ENCODE measurements at regions not wholly inside any gene's neighbourhood (a gene's known extent, or its start where the extent isn't known, plus 50 kb on each side); places are given as distances from the start of the nearest gene placed in this dataset.
A peak's percentile ranks its signal among the peaks of the same experiment; 100 is the strongest.

DNA sequence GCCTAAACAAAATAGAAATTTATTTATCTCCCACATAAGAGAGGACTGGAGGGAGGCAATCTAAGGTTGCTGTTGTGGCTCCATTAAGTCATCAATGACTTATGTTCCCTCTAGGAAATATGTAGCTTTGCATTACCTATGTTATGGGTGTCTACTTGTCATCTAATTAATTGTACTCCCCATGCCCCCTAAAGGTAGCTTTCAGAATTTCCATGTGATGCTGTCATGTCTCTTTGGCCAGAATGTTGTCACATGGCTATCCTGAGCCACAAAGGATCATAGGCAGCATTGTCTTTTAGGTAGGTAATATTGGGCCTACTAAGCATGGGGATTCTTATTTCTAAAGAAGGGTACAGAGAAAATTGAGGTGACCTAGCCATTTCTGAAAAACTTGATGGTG, 935.6 kb upstream of the FANCL start:
- Histone ChIP-seq H3F3A (ENCODE audit: insufficient read depth, low read depth) (no peaks in the 10 kb centered on the region), H3K4me3 (no peak overlapping the region), H4K20me1 (ENCODE audit: insufficient read depth) (no peaks in the 10 kb centered on the region), H3K27me3 (ENCODE audit: insufficient read depth, low read depth) (peaks cover 39% of the 10 kb centered on the region; the same call in 1 of the 2 replicates), H3K9me3 (ENCODE audit: insufficient read depth, low read depth) (no peaks in the 10 kb centered on the region), H3K36me3 (ENCODE audit: low read depth) (no peaks in the 10 kb centered on the region), H3K4me2 (no peak overlapping the region), H3K4me1 (replicated peaks; ENCODE audit: insufficient read depth) (no peaks in the 10 kb centered on the region), H3K27ac (no peak overlapping the region), H3K9me2 (ENCODE audit: insufficient read depth) (no peaks in the 10 kb centered on the region), H3K79me2 (ENCODE audit: low read depth) (no peaks in the 10 kb centered on the region), H2AFZ (no peak overlapping the region)
- ChIA-PET CTCF (no interaction called here), POLR2A (ENCODE audit: unreplicated experiment) (no interaction called here)
- no peak for TF ChIP-seq EZH2 (IDR thresholded peaks at IDR 0.05; ENCODE audit: low read depth)
- TF ChIP-seq, protein P1, sequence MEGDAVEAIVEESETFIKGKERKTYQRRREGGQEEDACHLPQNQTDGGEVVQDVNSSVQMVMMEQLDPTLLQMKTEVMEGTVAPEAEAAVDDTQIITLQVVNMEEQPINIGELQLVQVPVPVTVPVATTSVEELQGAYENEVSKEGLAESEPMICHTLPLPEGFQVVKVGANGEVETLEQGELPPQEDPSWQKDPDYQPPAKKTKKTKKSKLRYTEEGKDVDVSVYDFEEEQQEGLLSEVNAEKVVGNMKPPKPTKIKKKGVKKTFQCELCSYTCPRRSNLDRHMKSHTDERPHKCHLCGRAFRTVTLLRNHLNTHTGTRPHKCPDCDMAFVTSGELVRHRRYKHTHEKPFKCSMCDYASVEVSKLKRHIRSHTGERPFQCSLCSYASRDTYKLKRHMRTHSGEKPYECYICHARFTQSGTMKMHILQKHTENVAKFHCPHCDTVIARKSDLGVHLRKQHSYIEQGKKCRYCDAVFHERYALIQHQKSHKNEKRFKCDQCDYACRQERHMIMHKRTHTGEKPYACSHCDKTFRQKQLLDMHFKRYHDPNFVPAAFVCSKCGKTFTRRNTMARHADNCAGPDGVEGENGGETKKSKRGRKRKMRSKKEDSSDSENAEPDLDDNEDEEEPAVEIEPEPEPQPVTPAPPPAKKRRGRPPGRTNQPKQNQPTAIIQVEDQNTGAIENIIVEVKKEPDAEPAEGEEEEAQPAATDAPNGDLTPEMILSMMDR (conservative IDR thresholded peaks at IDR 0.05): no peak
- intact Hi-C loops (cut with micrococcal nuclease; ENCODE audit: unreplicated experiment): no loop called here
- peak in 1 of 2 experiments; percentile 33 for DNase-seq
- BruUV-seq (replicated peaks): no TSS peak

DNA sequence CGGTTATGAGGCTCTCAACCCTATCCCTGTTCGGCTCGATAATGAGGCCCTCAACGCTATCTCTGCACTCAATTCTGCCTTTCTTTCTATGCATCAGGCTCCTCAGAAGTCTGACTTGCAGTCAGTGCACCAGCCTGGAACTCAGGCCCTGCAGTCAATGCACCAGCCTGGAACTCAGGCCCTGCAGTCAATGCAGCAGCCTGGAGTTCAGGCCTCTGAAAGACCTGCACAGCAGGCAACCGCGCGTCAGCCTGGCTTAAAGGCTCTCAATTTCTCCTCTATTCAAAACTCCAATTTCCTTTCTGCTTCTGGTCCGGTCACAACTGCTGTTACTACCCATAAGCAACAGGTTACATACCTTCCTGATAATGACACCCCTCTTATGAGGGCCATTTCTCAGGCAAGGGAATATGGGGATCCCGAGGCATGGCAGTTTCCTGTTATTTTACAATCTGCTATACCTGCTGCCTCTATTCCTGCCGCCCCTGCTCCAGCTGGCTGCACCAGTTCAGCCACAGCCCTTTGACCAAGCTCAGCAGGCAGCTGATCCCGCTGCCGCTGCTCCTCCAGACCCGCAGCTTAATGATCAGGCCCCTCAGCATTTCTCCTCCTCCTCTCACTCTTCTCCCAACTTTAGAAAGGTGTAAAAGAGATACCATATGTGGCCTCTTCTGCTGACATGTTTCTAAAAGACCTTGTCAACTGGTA, 933.6 kb upstream of the FANCL start:
- H4K20me1 ChIP-seq (ENCODE audit: insufficient read depth): no peaks in the 10 kb centered on the region
- H3K36me3 ChIP-seq (ENCODE audit: low read depth): no peaks in the 10 kb centered on the region
- no peaks in the 10 kb centered on the region for H3K9me3 ChIP-seq (ENCODE audit: insufficient read depth, low read depth)
- POLR2A ChIA-PET (ENCODE audit: unreplicated experiment): no interaction called here
- H3K79me2 ChIP-seq (ENCODE audit: low read depth): no peaks in the 10 kb centered on the region
- H3K9me2 ChIP-seq (ENCODE audit: insufficient read depth): no peaks in the 10 kb centered on the region
- no peak overlapping the region for H3K4me2 ChIP-seq
- no peaks in the 10 kb centered on the region for H3K4me1 ChIP-seq (replicated peaks; ENCODE audit: insufficient read depth)
- no peak overlapping the region for H3K4me3 ChIP-seq
- no peaks in the 10 kb centered on the region for H3F3A ChIP-seq (ENCODE audit: insufficient read depth, low read depth)
- TF ChIP-seq, protein P1 (conservative IDR thresholded peaks at IDR 0.05): no peak
- no peak for TF ChIP-seq EZH2 (IDR thresholded peaks at IDR 0.05; ENCODE audit: low read depth)
- no TSS peak for BruUV-seq (replicated peaks)
- peak in 1 of 2 experiments; percentile 15 for DNase-seq
- intact Hi-C loops (cut with micrococcal nuclease; ENCODE audit: unreplicated experiment): no loop called here
- H2AFZ ChIP-seq: no peak overlapping the region
- CTCF ChIA-PET: no interaction called here
- peaks cover 33% of the 10 kb centered on the region; the same call in 1 of the 2 replicates for H3K27me3 ChIP-seq (ENCODE audit: insufficient read depth, low read depth)
- no peak overlapping the region for H3K27ac ChIP-seq

DNA sequence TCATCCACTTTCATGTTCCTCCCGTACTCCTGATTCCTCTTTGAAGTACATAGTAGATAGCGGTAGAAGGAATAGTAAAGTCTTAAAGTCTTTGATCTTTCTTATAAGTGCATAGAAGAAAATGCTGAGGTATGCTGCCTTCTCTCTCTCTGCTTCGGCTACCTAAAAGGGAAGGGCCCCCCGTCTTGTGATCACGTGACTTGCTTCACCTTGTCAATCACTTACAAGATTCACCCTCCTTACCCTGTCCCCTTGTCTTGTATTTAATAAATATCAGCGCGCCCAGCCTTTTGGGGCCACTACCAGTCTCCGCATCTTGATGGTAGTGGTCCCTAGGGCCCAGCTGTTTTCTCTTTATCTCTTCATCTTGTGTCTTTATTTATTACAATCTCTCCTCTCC, 932.2 kb upstream of the FANCL start:
- no peaks in the 10 kb centered on the region for H3K36me3 ChIP-seq (ENCODE audit: low read depth)
- H3K4me2 ChIP-seq: no peak overlapping the region
- peak in 1 of 2 experiments; percentile 33 for DNase-seq
- no peaks in the 10 kb centered on the region for H4K20me1 ChIP-seq (ENCODE audit: insufficient read depth)
- TF ChIP-seq, protein P1 (conservative IDR thresholded peaks at IDR 0.05): no peak
- TF ChIP-seq EZH2 (IDR thresholded peaks at IDR 0.05; ENCODE audit: low read depth): no peak
- BruUV-seq (replicated peaks): no TSS peak
- intact Hi-C loops (cut with micrococcal nuclease; ENCODE audit: unreplicated experiment): no loop called here
- no peaks in the 10 kb centered on the region for H3K9me3 ChIP-seq (ENCODE audit: insufficient read depth, low read depth)
- H3K4me1 ChIP-seq (replicated peaks; ENCODE audit: insufficient read depth): no peaks in the 10 kb centered on the region
- no peak overlapping the region for H2AFZ ChIP-seq
- H3K4me3 ChIP-seq: no peak overlapping the region
- peaks cover 28% of the 10 kb centered on the region; the same call in 1 of the 2 replicates for H3K27me3 ChIP-seq (ENCODE audit: insufficient read depth, low read depth)
- H3K9me2 ChIP-seq (ENCODE audit: insufficient read depth): no peaks in the 10 kb centered on the region
- CTCF ChIA-PET: no interaction called here
- no peaks in the 10 kb centered on the region for H3K79me2 ChIP-seq (ENCODE audit: low read depth)
- no peak overlapping the region for H3K27ac ChIP-seq
- no peaks in the 10 kb centered on the region for H3F3A ChIP-seq (ENCODE audit: insufficient read depth, low read depth)
- POLR2A ChIA-PET (ENCODE audit: unreplicated experiment): no interaction called here

Measured in PC-9 (cell line).